GM21447 (cell line): ENCODE measurements at regions not wholly inside any gene's neighbourhood (a gene's known extent, or its start where the extent isn't known, plus 50 kb on each side); places are given as distances from the start of the nearest gene placed in this dataset.
"Not testable (repeated sequence)": the region's sequence is repeated elsewhere in the genome, so short reads cannot be mapped to it uniquely, and the experiment has no call there.

Experiments used
- ATAC-seq: cut with Tn5 transposase; IDR thresholded peaks from one replicate; pipeline ENCODE4 v1.9.1; 2021; ENCODE audit not compliant: unreplicated experiment

GRCh38 chr11:88061111-88061510 lies 114.1 kb downstream of the RAB38 start:
- no peak for ATAC-seq

DNA sequence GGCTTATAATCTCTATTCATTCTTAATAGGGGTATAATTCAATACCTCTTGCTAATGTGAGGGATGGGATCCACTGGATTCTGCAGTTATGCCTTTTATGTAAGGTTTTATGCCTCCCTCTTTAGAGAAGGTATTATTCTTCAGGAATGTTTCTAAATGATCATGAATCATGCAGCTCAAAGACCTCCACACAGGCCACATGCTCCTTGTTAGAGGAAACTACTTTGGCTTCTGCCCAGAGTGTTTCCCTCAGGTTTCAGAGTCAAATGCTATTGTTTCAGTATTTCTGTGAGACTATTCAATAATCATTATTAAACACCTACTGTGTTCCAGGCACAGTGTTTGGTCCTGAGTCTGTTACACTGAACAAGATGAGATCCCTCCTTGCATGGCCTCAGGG lies 115.9 kb downstream of the RAB38 start:
- no peak for ATAC-seq

DNA sequence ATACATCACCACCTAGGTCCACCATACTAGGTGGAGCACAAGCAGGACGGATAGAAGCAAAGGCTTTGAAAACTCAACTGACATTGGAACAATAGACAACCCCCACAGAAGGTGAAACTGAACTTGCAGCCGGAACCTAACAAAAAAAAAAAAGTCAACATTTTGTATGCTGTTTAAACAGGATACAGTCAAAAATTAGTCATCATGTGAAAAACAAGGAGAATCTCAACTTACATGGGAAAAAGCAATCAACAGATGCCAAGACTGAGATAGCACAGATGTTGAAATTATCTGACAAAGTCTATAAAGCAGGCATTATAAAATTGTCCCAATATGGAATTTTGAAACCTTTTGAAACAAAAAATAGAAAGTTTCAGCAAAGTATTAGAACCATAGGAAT lies 123.8 kb downstream of the RAB38 start:
- ATAC-seq, result no peak

GRCh38 chr11:88050247-88050646 lies 125.0 kb downstream of the RAB38 start:
- ATAC-seq, result no peak

- not testable (repeated sequence) for ATAC-seq
Measured at GRCh38 chr11:88045288-88045687, 130.0 kb downstream of the RAB38 start.

DNA sequence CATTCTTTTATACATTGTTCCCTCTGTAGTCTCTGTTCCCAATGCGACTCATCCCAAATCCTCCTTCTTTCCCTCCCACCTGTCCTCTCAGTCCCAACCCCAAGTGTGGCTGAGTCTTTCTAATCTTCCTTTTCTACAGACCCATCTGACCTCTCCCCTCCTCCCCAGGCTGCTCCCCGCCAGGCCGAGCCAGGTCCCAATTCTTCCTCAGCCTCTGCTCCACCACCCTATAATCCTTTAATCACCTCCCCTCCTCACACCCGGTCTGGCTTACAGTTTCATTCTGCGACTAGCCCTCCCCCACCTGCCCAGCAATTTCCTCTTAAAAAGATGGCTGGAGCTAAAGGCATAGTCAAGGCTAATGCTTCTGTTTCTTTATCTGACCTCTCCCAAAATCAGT lies 130.6 kb downstream of the RAB38 start:
- not testable (repeated sequence) for ATAC-seq

GRCh38 chr11:88043149-88043548 lies 132.1 kb downstream of the RAB38 start:
- ATAC-seq, result no peak

DNA sequence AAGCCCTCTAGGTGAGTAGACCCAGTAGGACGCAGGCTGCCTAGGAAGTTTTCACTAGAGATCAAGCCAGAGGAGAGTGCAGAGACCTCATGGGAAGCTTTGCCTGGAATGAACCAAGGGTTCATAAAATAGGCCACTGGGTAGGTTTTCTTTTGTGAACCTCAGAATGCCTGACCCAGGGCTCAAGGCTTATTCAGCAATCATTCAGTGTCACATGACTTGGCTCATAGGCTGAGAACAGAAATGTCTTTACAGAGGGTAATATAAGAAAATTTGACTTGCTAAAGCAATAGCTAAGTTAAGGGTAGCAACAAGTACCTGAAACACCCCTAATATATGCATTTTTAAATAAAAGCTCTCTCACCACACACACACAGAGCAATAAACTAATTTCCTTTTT lies 132.6 kb downstream of the RAB38 start:
- ATAC-seq, result no peak

DNA sequence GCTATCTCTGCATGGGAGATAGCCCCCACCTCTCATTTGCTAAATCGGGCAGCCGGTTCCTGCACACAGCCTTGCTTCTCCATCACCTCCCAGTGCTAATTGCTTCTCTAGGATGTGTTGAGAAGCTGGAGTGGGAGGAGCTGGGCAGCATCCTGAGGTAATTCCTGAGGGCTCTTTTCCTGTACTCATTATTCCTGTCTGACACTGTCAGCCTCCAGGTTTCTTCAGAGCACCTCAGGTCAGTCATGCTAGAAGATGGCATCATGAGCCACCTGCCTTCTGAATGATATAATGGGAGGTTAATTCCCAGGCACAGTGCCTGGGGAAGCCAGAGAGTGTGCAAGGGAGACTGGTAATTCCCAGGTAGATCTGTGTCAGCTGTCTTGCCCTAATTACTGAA lies 133.0 kb downstream of the RAB38 start:
- no peak for ATAC-seq

- ATAC-seq, result no peak
Measured at GRCh38 chr11:88041679-88042078, 133.6 kb downstream of the RAB38 start.

DNA sequence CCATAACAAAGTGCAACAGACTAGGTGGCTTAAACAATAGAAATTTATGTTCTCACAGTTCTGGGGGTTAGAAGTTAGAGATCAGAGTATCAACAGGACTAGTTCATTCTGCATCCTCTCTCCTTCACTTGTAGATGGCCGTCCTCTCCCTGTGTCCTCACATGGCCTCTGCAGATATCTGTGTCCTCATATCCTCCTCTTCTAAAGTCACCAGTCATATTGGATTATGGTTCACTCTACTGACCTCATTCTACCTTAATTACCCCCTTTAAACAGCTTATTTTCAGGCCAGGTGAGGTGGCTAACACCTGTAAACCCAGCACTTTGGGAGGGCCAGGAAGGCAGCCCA lies 135.1 kb downstream of the RAB38 start:
- ATAC-seq, result no peak

DNA sequence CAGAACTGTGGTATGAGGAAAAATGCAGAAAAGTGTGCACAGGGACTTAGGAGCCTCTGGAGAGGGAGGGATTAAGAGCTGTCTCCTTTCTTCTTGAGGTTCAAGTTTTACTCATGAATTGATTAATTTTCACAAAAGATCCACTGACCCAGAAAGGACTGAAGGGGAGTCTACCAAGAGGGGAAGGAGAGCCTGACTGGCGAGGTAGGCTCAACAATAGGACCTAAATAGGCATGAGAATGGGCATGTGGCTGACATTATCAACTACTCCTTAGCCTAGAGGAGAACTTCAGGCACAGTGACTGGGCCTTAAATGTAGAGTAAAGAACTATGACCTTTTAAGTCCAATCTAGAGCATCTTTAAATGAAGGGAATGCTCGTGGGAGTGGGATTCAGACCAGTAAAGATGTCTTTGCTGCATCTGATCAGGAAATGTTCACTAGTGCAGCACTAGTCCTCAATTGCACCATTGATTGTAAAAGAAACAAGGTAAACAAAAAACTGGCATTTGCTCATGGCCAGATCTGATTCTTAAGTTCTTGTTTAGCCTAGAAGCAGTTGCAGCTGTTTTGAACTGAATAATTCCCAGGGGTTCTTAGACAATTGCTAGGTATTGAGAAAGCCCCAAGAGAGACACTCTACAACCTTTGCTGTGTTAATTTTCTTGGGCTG lies 135.6 kb downstream of the RAB38 start:
- no peak for ATAC-seq

GRCh38 chr11:88038063-88038462 lies 137.2 kb downstream of the RAB38 start:
- ATAC-seq, result no peak

GRCh38 chr11:88036701-88037100 lies 138.5 kb downstream of the RAB38 start:
- ATAC-seq, result no peak

- no peak for ATAC-seq
Measured at GRCh38 chr11:88035271-88035670, 140.0 kb downstream of the RAB38 start.

GRCh38 chr11:88017666-88018065 lies 157.6 kb downstream of the RAB38 start:
- no peak for ATAC-seq

GRCh38 chr11:88016392-88017170 lies 158.7 kb downstream of the RAB38 start:
- peak; percentile 96 for ATAC-seq

GRCh38 chr11:88015170-88015569 lies 160.1 kb downstream of the RAB38 start:
- ATAC-seq, result no peak

DNA sequence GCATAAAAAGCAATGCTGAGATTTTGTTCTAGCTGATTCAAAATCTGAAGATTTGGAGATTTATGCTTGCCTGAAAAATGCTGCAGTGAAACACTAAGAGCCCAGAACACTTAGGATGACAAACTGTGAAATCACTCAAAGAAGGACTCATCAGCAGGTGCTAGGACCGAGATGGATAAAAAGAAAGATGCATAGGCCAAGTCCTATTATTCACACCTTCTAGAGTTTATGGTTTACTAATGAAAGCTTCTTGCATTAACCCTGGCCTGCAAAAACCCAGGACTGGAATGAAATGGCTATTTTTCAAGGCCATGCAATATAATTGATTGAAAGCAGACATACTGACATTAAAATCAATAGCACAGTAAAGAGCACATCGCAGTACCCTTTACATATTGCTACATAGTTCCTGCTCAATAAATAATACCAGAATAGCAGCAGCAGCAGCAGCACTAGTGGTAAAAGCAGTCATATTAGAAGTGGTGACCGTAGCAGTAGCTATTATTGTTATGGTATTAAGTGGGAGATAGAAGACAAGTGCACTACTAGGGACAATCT lies 161.7 kb downstream of the RAB38 start:
- ATAC-seq, result no peak

DNA sequence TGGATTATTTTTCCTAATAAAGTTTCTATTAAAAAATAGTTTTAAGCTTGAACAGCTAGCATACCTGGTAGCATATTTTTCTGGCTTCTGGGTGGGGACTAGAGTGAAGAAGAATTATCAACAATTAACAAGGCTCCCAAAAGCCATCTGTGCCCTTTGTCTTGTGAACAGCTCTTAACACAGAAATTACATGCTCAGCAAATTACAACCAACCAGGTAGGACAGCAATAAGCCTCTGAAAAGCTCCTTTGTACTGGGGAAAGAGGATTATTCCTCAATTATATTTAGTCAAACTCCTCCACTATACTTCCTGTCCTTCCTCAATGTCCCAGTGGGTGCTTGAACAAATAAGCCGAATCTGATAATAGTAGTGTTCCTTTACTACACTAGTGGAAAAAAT lies 162.8 kb downstream of the RAB38 start:
- no peak for ATAC-seq

- no peak for ATAC-seq
Measured at GRCh38 chr11:87976009-87976408, 199.2 kb downstream of the RAB38 start.

DNA sequence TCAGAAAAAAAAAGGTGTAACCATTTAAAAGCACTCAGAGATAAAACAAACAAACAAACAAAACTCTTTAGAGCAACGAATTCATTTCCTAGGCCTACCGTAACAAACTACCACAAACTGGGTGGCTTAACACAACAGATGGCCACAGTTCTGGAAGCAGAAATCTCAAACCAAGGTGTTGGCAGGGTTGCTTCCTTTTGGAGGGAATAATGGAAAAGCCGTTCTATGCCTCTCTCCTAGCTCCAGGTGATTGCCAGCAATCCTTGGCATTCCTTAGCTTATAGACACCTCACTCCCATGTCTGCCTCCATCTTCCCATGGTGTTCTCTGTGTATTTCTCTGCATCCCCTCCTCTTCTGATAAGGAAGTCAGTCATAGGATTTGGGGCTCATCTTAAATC lies 200.4 kb downstream of the RAB38 start:
- ATAC-seq, result no peak
